Activated CD4-positive, alpha-beta T cell treated with anti-CD3 and anti-CD28 coated beads for 4 hours (primary cell): ENCODE measurements at regions not wholly inside any gene's neighbourhood (a gene's known extent, or its start where the extent isn't known, plus 50 kb on each side); places are given as distances from the start of the nearest gene placed in this dataset.
"Not testable (repeated sequence)": the region's sequence is repeated elsewhere in the genome, so short reads cannot be mapped to it uniquely, and the experiment has no call there.

Experiments used
- DNase-seq, 2 donors: peaks; one replicate each; pipeline ENCODE4 v3.0.0-alpha.2; 2020

- DNase-seq, result not testable (repeated sequence)
These were observed 118.3 kb downstream of the LRRC37A3 start for GRCh38 chr17:64800987-64801386.

DNA sequence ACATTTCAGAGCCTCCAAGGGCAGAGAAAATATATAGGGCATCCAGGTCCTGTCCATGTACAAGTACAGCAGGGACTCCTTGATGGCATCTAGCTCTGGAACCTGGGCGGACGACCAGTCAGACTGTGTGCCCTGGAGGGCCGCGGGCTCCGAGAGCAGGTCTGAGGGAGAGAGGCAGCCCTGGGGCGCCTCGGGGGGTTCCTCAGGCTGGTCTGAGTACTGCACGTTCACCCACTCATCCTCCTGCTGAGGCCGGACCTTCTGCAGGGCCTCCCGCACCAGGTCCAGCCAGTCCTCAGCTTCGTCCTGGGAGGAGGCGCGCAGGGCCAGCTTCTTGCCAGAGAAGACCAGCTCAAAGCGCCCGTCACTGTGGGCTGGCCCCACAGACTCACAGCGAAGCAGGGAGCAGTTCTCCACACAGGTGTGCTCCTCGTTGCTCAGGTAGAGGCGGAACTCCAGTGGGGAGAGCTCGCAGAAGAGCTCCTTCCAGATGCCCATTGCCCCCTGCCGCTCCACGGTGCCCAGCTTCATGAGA is 118.8 kb downstream of the LRRC37A3 start:
- DNase-seq, result not testable (repeated sequence)

- not testable (repeated sequence) for DNase-seq
These were observed 119.6 kb downstream of the LRRC37A3 start for GRCh38 chr17:64799543-64800188.

DNA sequence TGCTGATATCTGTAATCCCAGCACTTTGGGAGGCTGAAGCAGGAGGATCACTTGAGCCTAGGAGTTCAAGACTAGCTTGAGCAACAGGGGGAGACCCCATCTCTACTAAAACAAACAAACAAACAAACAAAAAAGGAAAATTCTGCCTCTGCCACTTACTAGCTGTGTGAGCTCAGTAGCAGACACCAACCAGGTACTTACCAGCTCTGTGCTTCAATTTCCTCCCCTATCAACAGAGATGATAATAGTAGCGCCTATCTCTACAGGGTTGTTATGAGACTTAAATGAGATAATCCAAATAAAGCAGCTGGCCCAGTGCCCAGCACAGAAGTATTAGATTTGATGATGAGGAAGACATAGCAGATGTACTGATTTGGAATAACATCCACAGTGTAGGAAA is 120.3 kb downstream of the LRRC37A3 start:
- not testable (repeated sequence) for DNase-seq

DNA sequence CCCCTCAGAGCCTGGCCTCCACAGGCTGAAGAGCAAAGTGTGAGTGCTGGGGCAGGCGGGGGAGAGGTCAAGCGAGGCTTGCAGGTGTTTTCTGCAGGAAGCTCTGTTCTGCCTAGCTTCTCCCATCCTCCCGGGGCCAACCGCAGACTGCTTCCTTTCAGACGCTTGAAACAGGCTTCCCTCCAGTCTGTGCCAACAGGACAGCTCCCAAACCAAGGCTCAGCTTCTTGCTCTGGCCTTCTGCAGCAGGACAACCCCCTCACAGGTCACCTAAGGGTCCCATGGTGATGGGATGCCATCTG is 120.8 kb downstream of the LRRC37A3 start:
- DNase-seq, result not testable (repeated sequence)

- not testable (repeated sequence) for DNase-seq
These were observed 121.4 kb downstream of the LRRC37A3 start for GRCh38 chr17:64797746-64798488.

GRCh38 chr17:64795342-64795741 is 123.9 kb downstream of the LRRC37A3 start:
- not testable (repeated sequence) for DNase-seq

DNA sequence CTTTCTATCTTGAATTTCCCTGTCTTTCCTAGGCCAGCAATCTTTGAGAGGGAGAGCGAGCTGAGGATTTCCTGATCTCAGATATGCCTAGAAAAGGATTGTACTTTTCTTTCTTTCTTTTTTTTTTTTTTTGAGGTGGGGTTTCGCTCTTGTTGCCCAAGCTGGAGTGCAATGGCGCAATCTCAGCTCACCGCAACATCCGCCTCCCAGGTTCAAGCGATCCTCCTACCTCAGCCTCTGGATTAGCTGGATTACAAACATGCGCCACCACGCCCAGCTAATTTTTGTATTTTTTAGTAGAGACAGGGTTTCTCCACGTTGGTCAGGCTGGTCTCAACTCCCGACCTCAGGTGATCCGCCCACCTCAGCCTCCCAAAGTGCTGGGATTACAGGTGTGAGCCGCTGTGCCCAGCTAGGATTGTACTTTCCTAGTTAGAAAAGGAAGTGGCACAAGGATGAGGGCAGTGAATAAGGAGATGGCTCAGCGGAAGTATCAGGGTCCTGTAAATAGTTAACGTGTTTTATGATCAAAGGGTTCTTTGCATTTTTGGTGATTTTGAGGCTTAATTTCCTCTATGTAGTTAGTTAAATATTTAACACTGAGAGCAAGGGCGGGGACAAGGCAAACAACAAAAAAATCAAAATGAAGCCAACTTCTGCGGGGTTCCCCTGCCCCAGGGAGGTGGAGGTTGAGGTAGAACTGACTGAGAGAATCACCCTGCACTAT is 124.6 kb downstream of the LRRC37A3 start:
- DNase-seq, result not testable (repeated sequence)

GRCh38 chr17:64794113-64794512 is 125.2 kb downstream of the LRRC37A3 start:
- not testable (repeated sequence) for DNase-seq

DNA sequence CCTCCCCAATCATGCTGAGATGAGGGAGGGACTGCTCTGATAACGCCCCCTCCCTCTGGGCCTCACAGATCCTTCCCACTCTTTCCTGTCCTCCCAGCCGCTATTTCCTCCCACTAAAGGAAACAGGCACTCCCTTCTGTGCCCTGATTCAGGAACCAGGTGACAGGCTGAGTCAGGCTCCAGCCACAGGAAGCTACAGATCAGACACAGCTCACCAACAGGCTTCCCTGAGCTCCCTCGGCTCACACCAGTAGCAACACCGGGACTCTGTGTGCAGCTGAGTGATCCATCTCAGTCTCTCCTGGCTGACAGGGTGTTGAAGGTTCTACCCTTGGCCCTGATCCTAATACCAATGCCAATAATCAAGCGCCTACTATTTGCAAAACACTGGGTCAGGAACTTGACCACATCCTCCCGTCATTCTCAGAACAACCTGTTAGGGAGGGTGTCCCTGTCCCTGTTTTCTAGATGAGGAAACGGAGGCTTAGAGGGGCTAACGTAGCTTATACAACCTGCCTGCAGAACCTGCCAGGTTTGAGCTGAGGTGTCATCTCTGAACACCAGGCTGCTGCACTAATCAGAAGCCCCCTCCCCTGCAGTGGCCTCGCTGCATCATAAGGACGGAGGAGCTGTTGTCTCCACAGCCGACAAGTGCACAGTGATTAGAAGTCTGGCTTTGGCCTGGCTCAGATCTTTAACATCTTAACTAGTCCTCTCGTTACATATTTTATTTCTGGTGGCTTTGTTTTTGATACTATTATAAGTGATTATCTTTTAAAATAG is 126.3 kb downstream of the LRRC37A3 start:
- not testable (repeated sequence) for DNase-seq

DNA sequence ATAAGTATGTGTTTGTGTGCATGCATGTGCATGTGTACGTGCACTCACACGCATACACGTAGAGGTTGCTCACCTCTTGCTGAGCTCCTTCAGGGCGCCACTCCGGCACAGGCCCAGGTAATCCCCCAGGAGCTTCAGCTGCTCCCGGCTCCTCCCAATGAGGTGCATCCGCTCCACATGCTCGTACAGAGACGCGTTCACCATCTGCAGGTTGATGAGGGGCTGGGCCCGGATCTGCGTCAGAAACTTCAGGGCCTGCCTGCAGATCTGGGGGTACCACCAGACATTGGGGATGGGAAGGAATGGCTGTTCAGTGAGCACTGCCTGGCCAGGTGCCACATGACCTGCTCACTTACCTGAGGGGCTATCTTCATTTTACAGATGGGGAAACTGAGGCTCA is 127.0 kb downstream of the LRRC37A3 start:
- DNase-seq, result not testable (repeated sequence)

DNA sequence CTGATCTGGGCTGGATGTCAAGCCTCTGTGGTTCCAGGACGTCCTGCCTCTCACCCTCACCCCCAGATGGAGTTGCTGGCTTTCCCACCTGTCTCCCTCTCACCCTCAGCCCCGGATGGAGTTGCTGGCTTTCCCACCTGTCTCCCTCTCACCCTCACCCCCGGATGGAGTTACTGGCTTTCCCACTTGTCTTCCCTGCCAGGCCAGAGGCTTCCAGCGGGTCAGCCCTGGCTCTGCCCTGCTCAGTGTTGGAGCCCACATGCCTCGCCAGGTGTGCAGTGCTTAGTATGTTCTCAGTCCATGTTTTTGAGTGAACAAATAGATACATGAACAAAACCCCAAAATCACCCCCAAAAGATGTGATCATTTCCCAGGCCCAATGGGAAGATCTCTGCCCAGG is 127.6 kb downstream of the LRRC37A3 start:
- not testable (repeated sequence) for DNase-seq

GRCh38 chr17:64791226-64791625 is 128.1 kb downstream of the LRRC37A3 start:
- DNase-seq, result not testable (repeated sequence)

- DNase-seq, result not testable (repeated sequence)
These were observed 128.6 kb upstream of the SMURF2 start for GRCh38 chr17:64790690-64791089.

DNA sequence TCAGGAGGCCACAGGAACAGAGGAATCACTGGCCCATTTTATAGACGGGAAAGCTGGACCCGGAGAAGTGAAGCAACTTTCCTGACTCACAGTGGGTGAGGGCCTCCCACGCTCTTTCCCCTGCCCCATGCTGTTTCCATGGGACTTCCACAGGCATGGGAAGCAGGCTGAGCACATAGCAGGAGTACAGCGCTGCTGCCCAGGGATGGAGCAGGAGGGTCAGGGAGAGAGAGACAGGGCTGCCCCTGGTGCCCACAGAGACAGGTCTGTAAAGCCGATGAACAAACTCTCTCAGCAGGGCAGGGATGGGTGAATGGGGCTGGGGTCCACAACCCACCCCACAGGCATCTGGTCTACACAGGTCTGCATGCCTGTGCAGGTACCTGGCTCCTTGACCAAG is 128.1 kb upstream of the SMURF2 start:
- not testable (repeated sequence) for DNase-seq

DNA sequence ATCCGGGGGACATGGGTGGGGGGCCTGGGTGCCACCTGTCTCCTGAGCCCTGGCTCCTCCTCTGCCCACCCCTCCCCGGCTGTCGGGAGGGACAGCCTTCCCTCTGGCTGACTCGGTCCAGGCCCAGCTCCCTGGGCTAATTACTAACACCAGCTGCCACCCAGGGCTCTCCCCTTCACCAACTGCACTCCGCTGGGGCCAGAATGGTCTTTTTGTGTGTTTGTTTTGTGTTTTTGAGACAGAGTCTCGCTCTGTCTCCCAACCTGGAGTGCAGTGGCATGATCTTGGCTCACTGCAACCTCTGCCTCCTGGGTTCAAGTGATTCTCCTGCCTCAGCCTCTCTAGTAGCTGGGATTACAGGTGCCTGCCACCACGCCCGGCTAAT is 126.9 kb upstream of the SMURF2 start:
- DNase-seq, result not testable (repeated sequence)

GRCh38 chr17:64788286-64789060 is 126.4 kb upstream of the SMURF2 start:
- no peak for DNase-seq

DNA sequence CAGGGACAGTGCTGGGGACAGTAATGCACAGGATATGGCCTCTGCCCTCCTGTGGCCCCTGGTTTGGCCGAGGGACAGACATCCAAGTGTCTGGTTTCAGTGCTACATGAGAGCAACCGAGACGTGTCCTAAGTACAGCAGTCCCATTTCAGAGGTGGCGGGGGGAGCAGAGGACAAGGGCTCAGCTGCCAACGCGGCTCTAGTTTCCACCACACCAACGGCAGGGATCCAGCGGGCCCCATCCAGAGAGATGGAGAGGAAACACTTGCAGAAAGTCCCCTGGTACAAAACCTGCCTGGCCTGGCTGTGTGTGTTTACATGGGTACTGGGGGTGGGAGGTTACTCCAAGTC is 125.8 kb upstream of the SMURF2 start:
- no peak for DNase-seq

DNA sequence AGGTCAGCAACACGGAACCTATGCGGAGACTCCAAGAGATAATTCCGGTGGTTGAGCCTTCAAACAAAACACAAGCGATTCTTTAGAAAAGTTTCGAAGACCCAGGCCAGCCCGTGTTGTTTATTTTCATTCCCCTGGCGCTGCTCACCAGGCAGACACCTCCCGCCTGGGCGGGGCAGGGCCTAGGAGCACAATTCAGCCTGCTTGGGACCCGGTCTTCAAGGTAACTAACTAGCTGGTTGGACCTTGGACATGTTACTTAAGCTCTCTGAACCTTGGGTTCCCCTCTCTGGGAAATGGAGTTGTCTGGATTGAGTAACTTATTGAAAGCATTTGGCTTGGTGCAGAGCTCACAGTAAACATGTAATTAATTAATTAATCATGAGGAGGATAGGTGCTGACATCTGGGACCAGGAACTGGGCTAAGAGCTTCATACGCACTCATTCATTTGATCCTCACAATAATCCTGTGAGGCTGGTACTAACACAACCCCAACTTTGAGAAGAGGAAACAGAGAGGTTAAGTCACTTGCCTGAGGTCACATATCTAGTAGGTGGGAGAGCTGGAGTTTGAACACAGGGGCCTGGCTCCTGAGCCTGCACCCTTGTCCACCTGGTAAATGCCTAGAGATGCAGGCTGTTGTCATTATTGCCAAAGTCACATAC is 125.3 kb upstream of the SMURF2 start:
- no peak for DNase-seq

DNA sequence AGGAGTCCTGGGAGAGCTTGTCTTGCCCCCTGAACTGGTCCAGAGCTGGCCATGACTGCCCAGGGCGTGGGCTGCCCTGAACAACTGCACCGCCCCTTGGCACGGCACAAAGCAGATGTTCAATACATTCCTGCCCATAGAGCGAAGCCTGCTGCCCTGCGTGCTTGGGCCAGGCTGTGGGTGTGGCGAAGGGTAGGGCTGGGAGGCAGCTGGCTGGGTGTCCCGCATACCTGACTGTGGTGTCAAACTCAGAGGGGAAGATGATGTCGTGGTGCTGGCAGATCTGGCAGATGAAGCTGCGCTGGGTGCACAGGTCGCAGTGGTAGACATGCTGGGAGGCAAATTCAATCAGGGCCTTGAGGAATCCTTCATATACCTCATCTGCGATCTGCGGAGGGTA is 124.2 kb upstream of the SMURF2 start:
- no peak for DNase-seq

DNA sequence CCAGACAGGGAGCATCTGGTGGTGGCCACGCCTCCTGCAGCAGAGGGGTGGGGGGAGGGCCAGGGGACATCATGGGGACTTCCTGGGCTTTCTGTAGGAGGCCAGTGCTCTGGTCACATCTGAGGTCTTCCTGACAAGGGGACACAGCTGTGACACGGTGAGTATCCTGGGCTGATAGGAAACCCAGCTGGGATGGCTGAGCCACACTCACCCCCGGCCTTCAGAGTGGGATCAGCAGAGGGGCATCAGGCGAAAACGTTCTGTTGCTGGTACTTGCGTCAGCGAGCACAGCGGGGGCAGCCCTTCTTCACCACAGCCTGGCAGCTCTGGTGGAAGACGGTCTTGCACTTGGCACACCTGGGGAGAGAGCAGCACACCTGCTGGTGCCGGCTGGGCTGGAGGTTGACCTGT is 122.9 kb upstream of the SMURF2 start:
- no peak for DNase-seq
